HEK293 (cell line): ENCODE measurements at regions not wholly inside any gene's neighbourhood (a gene's known extent, or its start where the extent isn't known, plus 50 kb on each side); places are given as distances from the start of the nearest gene placed in this dataset.

Experiments used
- CTCF ChIA-PET: fragments of 350-600 bp; formaldehyde crosslinking; extraction: SDS; loops from one replicate; lab custom pipeline; 2021; ENCODE audit warnings: antibody characterized with exemption; lab: Yijun Ruan, JAX
- POLR2A ChIA-PET: fragments of 300-600 bp; formaldehyde crosslinking; extraction: SDS; loops from one replicate; lab custom pipeline; 2020; ENCODE audit warnings: antibody characterized with exemption, inconsistent platforms; lab: Yijun Ruan, JAX
- H3K27ac ChIP-seq: fragments of 200-500 bp; sonication (Bioruptor generic); 2 replicates; pipeline ENCODE4 v1.5.1; 2014; ENCODE audit warnings: low read depth, low read length, control low read depth, inconsistent platforms; ENCODE audit errors: extremely low read depth
- H3K36me3 ChIP-seq, 2 experiments: fragments of 200-500 bp in 1 of 2; sonication (Bioruptor generic) in 1 of 2; 1 replicate in 1 of 2; 2 replicates in 1 of 2; pipeline ENCODE4 v1.5.1; 2014 to 2017; ENCODE audit warnings: inconsistent platforms in 2 of 2, low read length in 2 of 2; ENCODE audit not compliant: control insufficient read depth in 2 of 2, insufficient read depth in 1 of 2
- H3K4me1 ChIP-seq: fragments of 200-500 bp; sonication (Bioruptor generic); 2 replicates; pipeline ENCODE4 v1.5.1; 2014; ENCODE audit warnings: mild to moderate bottlenecking, low read length, inconsistent platforms; ENCODE audit not compliant: control insufficient read depth, insufficient read depth
- H3K4me3 ChIP-seq: 2 replicates; pipeline ENCODE4 v1.5.1; 2011; ENCODE audit warnings: low read depth, mild to moderate bottlenecking, control low read depth, low read length, moderate library complexity
- H3K9me3 ChIP-seq: fragments of 200-500 bp; sonication (Bioruptor generic); 2 replicates; pipeline ENCODE4 v1.5.1; 2014; ENCODE audit warnings: low read depth, low read length, inconsistent platforms; ENCODE audit not compliant: control insufficient read depth, insufficient read depth
- ATF2 ChIP-seq: fragments of 450-650 bp; formaldehyde crosslinking; IDR thresholded peaks from 2 replicates; pipeline ENCODE4 v1.5.1; 2016; ENCODE audit warnings: missing biosample characterization, missing genetic modification characterization, low read depth
- HOXC10 ChIP-seq: sonication (generic); formaldehyde crosslinking; IDR thresholded peaks from 2 replicates; pipeline ENCODE4 v1.8.1; 2023; ENCODE audit warnings: mild to moderate bottlenecking, missing genetic modification reagents
- SP3 ChIP-seq: fragments of 450-650 bp; formaldehyde crosslinking; IDR thresholded peaks from 2 replicates; pipeline ENCODE4 v1.5.1; 2016; ENCODE audit warnings: missing biosample characterization, missing genetic modification characterization
- WT1 ChIP-seq: fragments of 450-650 bp; formaldehyde crosslinking; IDR thresholded peaks from 2 replicates; pipeline ENCODE4 v1.5.1; 2016; ENCODE audit warnings: missing biosample characterization, missing genetic modification characterization
- ZFP69B ChIP-seq: fragments of 450-650 bp; formaldehyde crosslinking; IDR thresholded peaks from 2 replicates; pipeline ENCODE4 v1.5.1; 2016; ENCODE audit warnings: missing biosample characterization, missing genetic modification characterization
- ZNF10 ChIP-seq: fragments of 450-650 bp; formaldehyde crosslinking; IDR thresholded peaks from 2 replicates; pipeline ENCODE4 v1.5.1; 2017; ENCODE audit warnings: missing biosample characterization, missing genetic modification characterization
- ZNF140 ChIP-seq: fragments of 450-650 bp; formaldehyde crosslinking; IDR thresholded peaks from 2 replicates; pipeline ENCODE4 v1.5.1; 2016; ENCODE audit warnings: missing biosample characterization, missing genetic modification characterization
- ZNF274 ChIP-seq, 2 experiments: fragments of 200-500 bp in 1 of 2; fragments of 450-650 bp in 1 of 2; sonication (Bioruptor generic) in 1 of 2; formaldehyde crosslinking in 1 of 2; IDR thresholded peaks; 2 replicates each; pipeline versions ENCODE4 v1.5.1 to v1.6.1; 2014 to 2016; ENCODE audit warnings: borderline replicate concordance in 1 of 2, inconsistent platforms in 1 of 2, low read length in 1 of 2, missing biosample characterization in 1 of 2, missing genetic modification characterization in 1 of 2
- ZNF555 ChIP-seq: fragments of 450-650 bp; formaldehyde crosslinking; conservative IDR thresholded peaks from 2 replicates; pipeline ENCODE4 v1.5.1; 2017; ENCODE audit warnings: missing biosample characterization, mild to moderate bottlenecking, missing genetic modification characterization, inconsistent platforms
- ZNF585B ChIP-seq: fragments of 450-650 bp; formaldehyde crosslinking; IDR thresholded peaks from 2 replicates; pipeline ENCODE4 v1.5.1; 2016; ENCODE audit warnings: missing biosample characterization, missing genetic modification characterization
- ZNF621 ChIP-seq: fragments of 450-650 bp; formaldehyde crosslinking; IDR thresholded peaks from 2 replicates; pipeline ENCODE4 v1.5.1; 2017; ENCODE audit warnings: missing biosample characterization, missing genetic modification characterization
- ZNF677 ChIP-seq: fragments of 450-650 bp; IDR thresholded peaks from 2 replicates; pipeline ENCODE4 v1.5.0; 2018; ENCODE audit warnings: missing biosample characterization, mild to moderate bottlenecking, missing genetic modification characterization, moderate library complexity
- ZNF843 ChIP-seq: fragments of 450-650 bp; formaldehyde crosslinking; IDR thresholded peaks from 2 replicates; pipeline ENCODE4 v1.5.1; 2016; ENCODE audit warnings: missing biosample characterization, missing genetic modification characterization
- TF ChIP-seq, protein P1 (sequence below): fragments of 450-650 bp; formaldehyde crosslinking; conservative IDR thresholded peaks from 2 replicates; pipeline ENCODE4 v1.5.1; 2016; ENCODE audit warnings: low read depth, missing biosample characterization, missing genetic modification characterization
- TF ChIP-seq, protein P2 (sequence below): fragments of 450-650 bp; formaldehyde crosslinking; IDR thresholded peaks from 2 replicates; pipeline ENCODE4 v1.5.1; 2016; ENCODE audit warnings: missing biosample characterization, missing genetic modification characterization
- TF ChIP-seq, protein P3 (sequence below): fragments of 450-650 bp; formaldehyde crosslinking; IDR thresholded peaks from 2 replicates; pipeline ENCODE4 v1.5.1; 2016; ENCODE audit warnings: missing biosample characterization, missing genetic modification characterization

DNA sequence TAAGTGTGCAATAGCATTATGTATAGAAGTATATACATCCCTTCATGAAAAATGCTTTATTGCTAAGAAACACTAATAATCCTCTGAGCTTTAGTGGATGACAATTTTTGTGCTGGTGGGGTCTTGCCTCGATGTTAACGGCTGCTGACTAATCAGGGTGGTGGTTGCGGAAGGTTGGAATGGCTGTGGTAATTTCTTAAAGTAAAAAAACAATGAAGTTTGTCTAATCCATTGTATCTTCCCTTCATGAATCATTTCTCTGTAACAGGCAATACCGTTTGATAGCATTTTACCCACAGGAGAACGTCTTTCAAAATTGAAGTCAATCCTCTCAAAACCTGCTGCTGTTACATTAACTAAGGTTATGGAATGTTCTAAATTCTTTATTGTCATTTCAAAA lies 816.5 kb upstream of the GJE1 start (continued):
- TF ChIP-seq, protein P1, sequence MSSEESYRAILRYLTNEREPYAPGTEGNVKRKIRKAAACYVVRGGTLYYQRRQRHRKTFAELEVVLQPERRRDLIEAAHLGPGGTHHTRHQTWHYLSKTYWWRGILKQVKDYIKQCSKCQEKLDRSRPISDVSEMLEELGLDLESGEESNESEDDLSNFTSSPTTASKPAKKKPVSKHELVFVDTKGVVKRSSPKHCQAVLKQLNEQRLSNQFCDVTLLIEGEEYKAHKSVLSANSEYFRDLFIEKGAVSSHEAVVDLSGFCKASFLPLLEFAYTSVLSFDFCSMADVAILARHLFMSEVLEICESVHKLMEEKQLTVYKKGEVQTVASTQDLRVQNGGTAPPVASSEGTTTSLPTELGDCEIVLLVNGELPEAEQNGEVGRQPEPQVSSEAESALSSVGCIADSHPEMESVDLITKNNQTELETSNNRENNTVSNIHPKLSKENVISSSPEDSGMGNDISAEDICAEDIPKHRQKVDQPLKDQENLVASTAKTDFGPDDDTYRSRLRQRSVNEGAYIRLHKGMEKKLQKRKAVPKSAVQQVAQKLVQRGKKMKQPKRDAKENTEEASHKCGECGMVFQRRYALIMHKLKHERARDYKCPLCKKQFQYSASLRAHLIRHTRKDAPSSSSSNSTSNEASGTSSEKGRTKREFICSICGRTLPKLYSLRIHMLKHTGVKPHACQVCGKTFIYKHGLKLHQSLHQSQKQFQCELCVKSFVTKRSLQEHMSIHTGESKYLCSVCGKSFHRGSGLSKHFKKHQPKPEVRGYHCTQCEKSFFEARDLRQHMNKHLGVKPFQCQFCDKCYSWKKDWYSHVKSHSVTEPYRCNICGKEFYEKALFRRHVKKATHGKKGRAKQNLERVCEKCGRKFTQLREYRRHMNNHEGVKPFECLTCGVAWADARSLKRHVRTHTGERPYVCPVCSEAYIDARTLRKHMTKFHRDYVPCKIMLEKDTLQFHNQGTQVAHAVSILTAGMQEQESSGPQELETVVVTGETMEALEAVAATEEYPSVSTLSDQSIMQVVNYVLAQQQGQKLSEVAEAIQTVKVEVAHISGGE (tag by site-specific recombination), result no peak
- TF ChIP-seq WT1 (no peak), ZNF140 (tag by site-specific recombination) (no peak), SP3 (tag by site-specific recombination) (no peak)
- TF ChIP-seq, all 188 proteins: peak for 0

- no peaks in the 10 kb centered on the region for H3K36me3 ChIP-seq
- no peaks in the 10 kb centered on the region for H3K9me3 ChIP-seq
- no peaks in the 10 kb centered on the region for H3K4me1 ChIP-seq
- no peak overlapping the region for H3K4me3 ChIP-seq
- CTCF ChIA-PET, result interaction anchor here (0.6 kb wide), 1 partner anchor 1957 kb away, joined by 4 read pairs; no protein-coding TSS in a partner anchor
- TF ChIP-seq ZNF10 (tag by site-specific recombination) (no peak), ZNF555 (tag by site-specific recombination) (no peak), ZNF621 (no peak), ZNF843 (tag by site-specific recombination) (no peak), ZNF274 (IDR thresholded peaks at IDR 0.05; ENCODE audit: low read length) (no peak), ZNF274 (tag by site-specific recombination; IDR thresholded peaks at IDR 0.05; ENCODE audit: borderline replicate concordance) (no peak), HOXC10 (no peak), ZNF677 (tag by site-specific recombination) (no peak), ATF2 (tag by site-specific recombination) (no peak), ZNF585B (no peak), ZFP69B (tag by site-specific recombination) (no peak)
- TF ChIP-seq, protein P2, sequence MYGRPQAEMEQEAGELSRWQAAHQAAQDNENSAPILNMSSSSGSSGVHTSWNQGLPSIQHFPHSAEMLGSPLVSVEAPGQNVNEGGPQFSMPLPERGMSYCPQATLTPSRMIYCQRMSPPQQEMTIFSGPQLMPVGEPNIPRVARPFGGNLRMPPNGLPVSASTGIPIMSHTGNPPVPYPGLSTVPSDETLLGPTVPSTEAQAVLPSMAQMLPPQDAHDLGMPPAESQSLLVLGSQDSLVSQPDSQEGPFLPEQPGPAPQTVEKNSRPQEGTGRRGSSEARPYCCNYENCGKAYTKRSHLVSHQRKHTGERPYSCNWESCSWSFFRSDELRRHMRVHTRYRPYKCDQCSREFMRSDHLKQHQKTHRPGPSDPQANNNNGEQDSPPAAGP, result no peak
- TF ChIP-seq, protein P3, sequence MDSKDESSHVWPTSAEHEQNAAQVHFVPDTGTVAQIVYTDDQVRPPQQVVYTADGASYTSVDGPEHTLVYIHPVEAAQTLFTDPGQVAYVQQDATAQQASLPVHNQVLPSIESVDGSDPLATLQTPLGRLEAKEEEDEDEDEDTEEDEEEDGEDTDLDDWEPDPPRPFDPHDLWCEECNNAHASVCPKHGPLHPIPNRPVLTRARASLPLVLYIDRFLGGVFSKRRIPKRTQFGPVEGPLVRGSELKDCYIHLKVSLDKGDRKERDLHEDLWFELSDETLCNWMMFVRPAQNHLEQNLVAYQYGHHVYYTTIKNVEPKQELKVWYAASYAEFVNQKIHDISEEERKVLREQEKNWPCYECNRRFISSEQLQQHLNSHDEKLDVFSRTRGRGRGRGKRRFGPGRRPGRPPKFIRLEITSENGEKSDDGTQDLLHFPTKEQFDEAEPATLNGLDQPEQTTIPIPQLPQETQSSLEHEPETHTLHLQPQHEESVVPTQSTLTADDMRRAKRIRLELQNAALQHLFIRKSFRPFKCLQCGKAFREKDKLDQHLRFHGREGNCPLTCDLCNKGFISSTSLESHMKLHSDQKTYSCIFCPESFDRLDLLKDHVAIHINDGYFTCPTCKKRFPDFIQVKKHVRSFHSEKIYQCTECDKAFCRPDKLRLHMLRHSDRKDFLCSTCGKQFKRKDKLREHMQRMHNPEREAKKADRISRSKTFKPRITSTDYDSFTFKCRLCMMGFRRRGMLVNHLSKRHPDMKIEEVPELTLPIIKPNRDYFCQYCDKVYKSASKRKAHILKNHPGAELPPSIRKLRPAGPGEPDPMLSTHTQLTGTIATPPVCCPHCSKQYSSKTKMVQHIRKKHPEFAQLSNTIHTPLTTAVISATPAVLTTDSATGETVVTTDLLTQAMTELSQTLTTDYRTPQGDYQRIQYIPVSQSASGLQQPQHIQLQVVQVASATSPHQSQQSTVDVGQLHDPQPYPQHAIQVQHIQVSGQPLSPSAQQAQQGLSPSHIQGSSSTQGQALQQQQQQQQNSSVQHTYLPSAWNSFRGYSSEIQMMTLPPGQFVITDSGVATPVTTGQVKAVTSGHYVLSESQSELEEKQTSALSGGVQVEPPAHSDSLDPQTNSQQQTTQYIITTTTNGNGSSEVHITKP, result no peak
- H3K27ac ChIP-seq, result no peak overlapping the region
- POLR2A ChIA-PET, result no interaction called here
These were observed 818.7 kb upstream of the GJE1 start for GRCh38 chr6:141313986-141314385.
